ENCODE measurements at regions not wholly inside any gene's neighbourhood (a gene's known extent, or its start where the extent isn't known, plus 50 kb on each side); places are given as distances from the start of the nearest gene placed in this dataset.

DNA sequence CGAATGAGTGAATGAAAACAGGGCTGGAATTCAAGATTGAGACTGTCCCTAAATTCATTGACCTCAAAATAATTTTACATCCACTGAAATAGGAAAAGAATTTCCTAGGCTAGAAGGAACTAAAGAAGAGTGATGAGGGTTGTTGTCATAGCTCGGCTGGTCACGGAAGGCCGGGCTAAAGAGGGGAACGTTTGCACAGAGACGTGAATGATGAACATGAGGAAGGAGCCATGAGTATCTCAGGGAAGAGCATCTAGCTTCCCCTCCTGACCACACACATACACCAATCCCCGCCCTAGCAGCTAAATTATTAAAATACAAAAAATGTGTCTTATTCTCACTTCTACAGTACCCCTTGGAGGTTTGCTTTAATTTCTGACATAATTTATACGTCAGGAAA, 124.4 kb upstream of the ABCA1 start:
- TF ChIP-seq CTCF (IDR thresholded peaks at IDR 0.05): no peak
- no peak for TF ChIP-seq POLR2A (IDR thresholded peaks at IDR 0.05)
